Coronary artery (tissue), 2 donors: ENCODE measurements at regions not wholly inside any gene's neighbourhood (a gene's known extent, or its start where the extent isn't known, plus 50 kb on each side); places are given as distances from the start of the nearest gene placed in this dataset.

Experiments
- DNase-seq: peaks from one replicate; pipeline ENCODE4 v3.0.0-alpha.2; 2017; ENCODE audit warnings: low spot score
- H3K27ac ChIP-seq, 2 donors: fragments of 200-600 bp; sonication (generic); one replicate each; pipeline ENCODE4 v1.5.1; 2016 to 2019
- H3K4me3 ChIP-seq: fragments of 200-600 bp; sonication (generic); 2 replicates; pipeline ENCODE4 v1.5.1; 2016; ENCODE audit warnings: mild to moderate bottlenecking, moderate library complexity
- TF ChIP-seq, protein P1 (sequence below): fragments of 200-600 bp; sonication (generic); IDR thresholded peaks from one replicate; pipeline ENCODE4 v1.5.1; 2019; ENCODE audit warnings: antibody characterized with exemption

- TF ChIP-seq, protein P1, sequence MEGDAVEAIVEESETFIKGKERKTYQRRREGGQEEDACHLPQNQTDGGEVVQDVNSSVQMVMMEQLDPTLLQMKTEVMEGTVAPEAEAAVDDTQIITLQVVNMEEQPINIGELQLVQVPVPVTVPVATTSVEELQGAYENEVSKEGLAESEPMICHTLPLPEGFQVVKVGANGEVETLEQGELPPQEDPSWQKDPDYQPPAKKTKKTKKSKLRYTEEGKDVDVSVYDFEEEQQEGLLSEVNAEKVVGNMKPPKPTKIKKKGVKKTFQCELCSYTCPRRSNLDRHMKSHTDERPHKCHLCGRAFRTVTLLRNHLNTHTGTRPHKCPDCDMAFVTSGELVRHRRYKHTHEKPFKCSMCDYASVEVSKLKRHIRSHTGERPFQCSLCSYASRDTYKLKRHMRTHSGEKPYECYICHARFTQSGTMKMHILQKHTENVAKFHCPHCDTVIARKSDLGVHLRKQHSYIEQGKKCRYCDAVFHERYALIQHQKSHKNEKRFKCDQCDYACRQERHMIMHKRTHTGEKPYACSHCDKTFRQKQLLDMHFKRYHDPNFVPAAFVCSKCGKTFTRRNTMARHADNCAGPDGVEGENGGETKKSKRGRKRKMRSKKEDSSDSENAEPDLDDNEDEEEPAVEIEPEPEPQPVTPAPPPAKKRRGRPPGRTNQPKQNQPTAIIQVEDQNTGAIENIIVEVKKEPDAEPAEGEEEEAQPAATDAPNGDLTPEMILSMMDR, result no peak
- H3K4me3 ChIP-seq, result no peak overlapping the region
- H3K27ac ChIP-seq, result no peak overlapping the region
- DNase-seq, result no peak
Observed at GRCh38 chr14:86797075-86797351, 1196.0 kb downstream of the GALC start.

DNA sequence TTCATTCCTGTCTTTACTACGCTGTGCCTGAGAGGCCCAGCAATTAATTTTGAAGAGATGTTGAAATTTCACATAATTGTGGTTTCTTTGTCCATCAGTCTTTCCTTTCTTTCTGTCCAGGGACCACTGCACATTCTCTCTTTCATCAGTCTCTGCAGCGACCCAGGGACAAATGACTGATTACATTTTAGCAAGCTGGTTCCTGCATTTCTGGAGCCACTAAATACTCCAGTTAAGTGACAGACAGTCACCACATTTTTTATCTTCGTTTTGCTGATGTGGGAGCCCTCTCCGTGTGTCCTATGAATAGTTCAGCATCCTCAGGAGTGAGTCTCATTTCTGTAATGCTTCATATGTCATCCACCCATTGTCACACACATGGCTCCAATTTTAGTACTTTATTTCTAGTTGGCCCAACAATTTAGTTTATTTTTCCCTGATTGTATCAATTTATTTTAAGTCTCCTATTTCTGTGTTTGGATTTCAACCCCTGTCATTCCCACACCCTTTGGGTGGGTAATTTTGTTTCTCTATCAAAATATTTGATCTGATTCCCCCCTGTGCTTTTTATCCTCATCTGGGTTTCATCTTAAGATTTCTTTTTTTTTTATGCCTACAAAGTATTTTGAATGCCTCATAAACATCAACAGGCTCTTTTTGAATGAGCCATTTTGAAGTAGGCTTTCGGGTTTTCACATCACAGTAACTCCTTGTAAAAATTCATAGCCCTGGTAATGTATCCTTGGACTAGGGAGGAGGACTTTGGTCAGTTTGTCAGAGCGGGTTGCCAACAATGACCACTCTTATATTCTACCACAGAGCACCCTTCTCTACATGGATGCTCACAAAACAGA is 1196.5 kb downstream of the GALC start:
- no peak overlapping the region for H3K4me3 ChIP-seq
- DNase-seq, result no peak
- no peak overlapping the region for H3K27ac ChIP-seq
- TF ChIP-seq, protein P1, result no peak

- no peak overlapping the region for H3K27ac ChIP-seq
- no peak for DNase-seq
- no peak overlapping the region for H3K4me3 ChIP-seq
- TF ChIP-seq, protein P1, result no peak
Observed at GRCh38 chr14:86794689-86795088, 1198.3 kb downstream of the GALC start.

- H3K27ac ChIP-seq, result no peak overlapping the region
- H3K4me3 ChIP-seq, result no peak overlapping the region
- no peak for DNase-seq
- TF ChIP-seq, protein P1, result no peak
Observed at GRCh38 chr14:86790408-86791364, 1202.3 kb downstream of the GALC start.

GRCh38 chr14:86788224-86788623 is 1204.8 kb downstream of the GALC start:
- no peak for DNase-seq
- no peak overlapping the region for H3K27ac ChIP-seq
- H3K4me3 ChIP-seq, result no peak overlapping the region
- TF ChIP-seq, protein P1, result no peak

GRCh38 chr14:86787717-86788116 is 1205.3 kb downstream of the GALC start:
- Histone ChIP-seq H3K27ac (no peak overlapping the region), H3K4me3 (no peak overlapping the region)
- TF ChIP-seq, protein P1, result no peak
- DNase-seq, result no peak
